Liver (tissue), 8 donors: ENCODE measurements at regions not wholly inside any gene's neighbourhood (a gene's known extent, or its start where the extent isn't known, plus 50 kb on each side); places are given as distances from the start of the nearest gene placed in this dataset.

Experiments used
- DNase-seq: peaks from one replicate; pipeline ENCODE4 v3.0.0-alpha.2; 2017; ENCODE audit warnings: low spot score
- H3K27ac ChIP-seq, 2 donors: one replicate each; pipeline ENCODE4 v1.7.0; 2013; ENCODE audit warnings: inconsistent platforms in 2 of 2, low read length in 2 of 2, control low read depth in 1 of 2, low read depth in 1 of 2, mild to moderate bottlenecking in 1 of 2
- H3K27me3 ChIP-seq, 4 donors: one replicate each; pipeline versions ENCODE4 v1.6.1 to v1.7.0; 2013; ENCODE audit warnings: low read length in 3 of 4, inconsistent platforms in 1 of 4, mild to moderate bottlenecking in 1 of 4, moderate library complexity in 1 of 4; ENCODE audit not compliant: control insufficient read depth in 4 of 4, insufficient read depth in 4 of 4
- H3K36me3 ChIP-seq, 4 donors: one replicate each; pipeline versions ENCODE4 v1.6.1 to v1.7.0; 2013; ENCODE audit warnings: low read length in 3 of 4, mild to moderate bottlenecking in 3 of 4, low read depth in 1 of 4, moderate library complexity in 1 of 4; ENCODE audit not compliant: control insufficient read depth in 4 of 4, insufficient read depth in 3 of 4
- H3K4me1 ChIP-seq, 4 donors: one replicate each; pipeline versions ENCODE4 v1.6.1 to v1.7.0; 2013; ENCODE audit warnings: low read length in 3 of 4, mild to moderate bottlenecking in 3 of 4, moderate library complexity in 1 of 4; ENCODE audit not compliant: control insufficient read depth in 4 of 4, insufficient read depth in 4 of 4
- H3K4me3 ChIP-seq, 3 donors: one replicate each; pipeline versions ENCODE4 v1.6.1 to v1.7.0; 2013; ENCODE audit warnings: low read length in 3 of 3, control low read depth in 1 of 3, low read depth in 1 of 3, mild to moderate bottlenecking in 1 of 3
- H3K9ac ChIP-seq, 2 donors: one replicate each; pipeline ENCODE4 v1.7.0; 2013; ENCODE audit warnings: low read length in 2 of 2, mild to moderate bottlenecking in 2 of 2, moderate library complexity in 2 of 2, control low read depth in 1 of 2, low read depth in 1 of 2
- H3K9me3 ChIP-seq, 4 donors: one replicate each; pipeline versions ENCODE4 v1.6.1 to v1.7.0; 2013; ENCODE audit warnings: low read length in 3 of 4; ENCODE audit not compliant: control insufficient read depth in 4 of 4
- ATF3 ChIP-seq: IDR thresholded peaks from 2 replicates; pipeline ENCODE4 v1.6.1; 2016; ENCODE audit warnings: antibody characterized with exemption
- CTCF ChIP-seq: fragments of 150-350 bp; IDR thresholded peaks from 2 replicates; pipeline ENCODE4 v1.5.1; 2017; ENCODE audit warnings: improper control_type of control experiment, low read depth, low read length; ENCODE audit not compliant: missing input control
- EGR1 ChIP-seq, 2 donors: IDR thresholded peaks; 2 replicates each; pipeline ENCODE4 v1.6.1; 2016 to 2018; ENCODE audit warnings: antibody characterized with exemption in 2 of 2, low read depth in 2 of 2
- FOXA1 ChIP-seq: IDR thresholded peaks from 2 replicates; pipeline ENCODE4 v1.6.1; 2016; ENCODE audit warnings: antibody characterized with exemption
- FOXA2 ChIP-seq: IDR thresholded peaks from 2 replicates; pipeline ENCODE4 v1.6.1; 2016; ENCODE audit warnings: antibody characterized with exemption
- GABPA ChIP-seq, 2 donors: IDR thresholded peaks in 1 of 2; conservative IDR thresholded peaks in 1 of 2; 2 replicates each; pipeline ENCODE4 v1.6.1; 2016; ENCODE audit warnings: antibody characterized with exemption in 2 of 2, mild to moderate bottlenecking in 1 of 2, moderate library complexity in 1 of 2
- HNF4A ChIP-seq, 2 donors: conservative IDR thresholded peaks; 2 replicates each; pipeline ENCODE4 v1.6.1; 2016; ENCODE audit warnings: antibody characterized with exemption in 2 of 2, mild to moderate bottlenecking in 2 of 2
- HNF4G ChIP-seq: IDR thresholded peaks from 2 replicates; pipeline ENCODE4 v1.6.1; 2016; ENCODE audit warnings: antibody characterized with exemption
- JUND ChIP-seq, 2 donors: IDR thresholded peaks; 2 replicates each; pipeline ENCODE4 v1.6.1; 2016; ENCODE audit warnings: antibody characterized with exemption in 2 of 2
- MAX ChIP-seq: IDR thresholded peaks from 2 replicates; pipeline ENCODE4 v1.6.1; 2016; ENCODE audit warnings: antibody characterized with exemption
- NR2F2 ChIP-seq: IDR thresholded peaks from 2 replicates; pipeline ENCODE4 v1.6.1; 2016; ENCODE audit warnings: antibody characterized with exemption
- RAD21 ChIP-seq, 2 donors: IDR thresholded peaks; 2 replicates each; pipeline ENCODE4 v1.6.1; 2016; ENCODE audit warnings: antibody characterized with exemption in 2 of 2, mild to moderate bottlenecking in 2 of 2
- RXRA ChIP-seq, 2 donors: IDR thresholded peaks; 2 replicates each; pipeline ENCODE4 v1.6.1; 2017 to 2018; ENCODE audit warnings: antibody characterized with exemption in 2 of 2, mild to moderate bottlenecking in 1 of 2
- SP1 ChIP-seq: IDR thresholded peaks from 2 replicates; pipeline ENCODE4 v1.6.1; 2018; ENCODE audit warnings: antibody characterized with exemption, mild to moderate bottlenecking
- TAF1 ChIP-seq: conservative IDR thresholded peaks from 2 replicates; pipeline ENCODE4 v1.6.1; 2016; ENCODE audit warnings: antibody characterized with exemption, mild to moderate bottlenecking
- YY1 ChIP-seq: IDR thresholded peaks from 2 replicates; pipeline ENCODE4 v1.6.1; 2016; ENCODE audit warnings: antibody characterized with exemption, mild to moderate bottlenecking
- ZBTB33 ChIP-seq: IDR thresholded peaks from 2 replicates; pipeline ENCODE4 v1.6.1; 2016; ENCODE audit warnings: antibody characterized with exemption
- WGBS: extraction: QIAGEN DNeasy Blood & Tissue Kit; methylation state at CpG from one replicate; pipeline ENCODE4 v1.1.7; 2013; 5-methylcytosine and 5-hydroxymethylcytosine counted together
- TF ChIP-seq, protein P1 (sequence below): IDR thresholded peaks from 2 replicates; pipeline ENCODE4 v1.6.1; 2016; ENCODE audit warnings: antibody characterized with exemption, mild to moderate bottlenecking
- donor health status: healthy.
- donor health status: healthy.
- donor health status: healthy.
- donor health status: healthy.
- donor health status: healthy.

- 88% methylated on average over 3 of the region's 3 CpGs for WGBS
- peaks cover 0 to 7% (median 1%) of the 10 kb centered on the region in 4 donors for H3K9me3 ChIP-seq
- H3K4me1 ChIP-seq: no peaks in the 10 kb centered on the region
- H3K4me3 ChIP-seq: no peak overlapping the region
- TF ChIP-seq, protein P1, sequence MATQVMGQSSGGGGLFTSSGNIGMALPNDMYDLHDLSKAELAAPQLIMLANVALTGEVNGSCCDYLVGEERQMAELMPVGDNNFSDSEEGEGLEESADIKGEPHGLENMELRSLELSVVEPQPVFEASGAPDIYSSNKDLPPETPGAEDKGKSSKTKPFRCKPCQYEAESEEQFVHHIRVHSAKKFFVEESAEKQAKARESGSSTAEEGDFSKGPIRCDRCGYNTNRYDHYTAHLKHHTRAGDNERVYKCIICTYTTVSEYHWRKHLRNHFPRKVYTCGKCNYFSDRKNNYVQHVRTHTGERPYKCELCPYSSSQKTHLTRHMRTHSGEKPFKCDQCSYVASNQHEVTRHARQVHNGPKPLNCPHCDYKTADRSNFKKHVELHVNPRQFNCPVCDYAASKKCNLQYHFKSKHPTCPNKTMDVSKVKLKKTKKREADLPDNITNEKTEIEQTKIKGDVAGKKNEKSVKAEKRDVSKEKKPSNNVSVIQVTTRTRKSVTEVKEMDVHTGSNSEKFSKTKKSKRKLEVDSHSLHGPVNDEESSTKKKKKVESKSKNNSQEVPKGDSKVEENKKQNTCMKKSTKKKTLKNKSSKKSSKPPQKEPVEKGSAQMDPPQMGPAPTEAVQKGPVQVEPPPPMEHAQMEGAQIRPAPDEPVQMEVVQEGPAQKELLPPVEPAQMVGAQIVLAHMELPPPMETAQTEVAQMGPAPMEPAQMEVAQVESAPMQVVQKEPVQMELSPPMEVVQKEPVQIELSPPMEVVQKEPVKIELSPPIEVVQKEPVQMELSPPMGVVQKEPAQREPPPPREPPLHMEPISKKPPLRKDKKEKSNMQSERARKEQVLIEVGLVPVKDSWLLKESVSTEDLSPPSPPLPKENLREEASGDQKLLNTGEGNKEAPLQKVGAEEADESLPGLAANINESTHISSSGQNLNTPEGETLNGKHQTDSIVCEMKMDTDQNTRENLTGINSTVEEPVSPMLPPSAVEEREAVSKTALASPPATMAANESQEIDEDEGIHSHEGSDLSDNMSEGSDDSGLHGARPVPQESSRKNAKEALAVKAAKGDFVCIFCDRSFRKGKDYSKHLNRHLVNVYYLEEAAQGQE: no peak
- TF ChIP-seq YY1 (no peak), JUND (IDR thresholded peaks at IDR 0.05) (no peak), HNF4G (no peak), NR2F2 (no peak), CTCF (no peak), EGR1 (IDR thresholded peaks at IDR 0.05; ENCODE audit: low read depth in 2 of 2) (no peak), FOXA2 (no peak), ATF3 (no peak), ZBTB33 (no peak), FOXA1 (no peak), MAX (no peak), GABPA (IDR thresholded peaks at IDR 0.05 in 1 of 2, conservative IDR thresholded peaks at IDR 0.05 in 1 of 2) (no peak), TAF1 (no peak), RXRA (IDR thresholded peaks at IDR 0.05) (no peak), RAD21 (IDR thresholded peaks at IDR 0.05) (no peak), SP1 (no peak)
- H3K36me3 ChIP-seq: no peaks in the 10 kb centered on the region
- no peak overlapping the region for H3K27ac ChIP-seq
- H3K27me3 ChIP-seq: no peaks in the 10 kb centered on the region
- no peak overlapping the region for H3K9ac ChIP-seq
- no peak for DNase-seq
Observed at GRCh38 chr2:111647359-111647758, 236.6 kb downstream of the ANAPC1 start.

DNA sequence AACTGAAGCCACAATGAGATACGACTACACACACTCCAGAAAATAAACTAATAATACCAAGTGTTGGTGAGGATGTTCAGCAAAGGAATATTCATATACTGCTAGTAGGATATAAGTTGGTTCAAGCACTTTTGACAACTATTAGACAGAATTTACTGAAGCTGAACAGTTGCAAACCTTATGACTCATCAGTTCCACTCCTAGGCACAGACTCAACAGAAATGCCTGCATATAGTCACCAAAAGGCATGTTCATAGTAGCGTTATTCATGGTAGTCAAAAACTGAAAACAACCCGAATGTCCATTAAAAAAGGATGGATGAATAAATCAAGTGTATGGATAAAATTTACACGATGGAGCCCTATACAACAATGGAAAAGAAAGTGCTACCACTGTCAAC, 232.0 kb downstream of the ANAPC1 start:
- Histone ChIP-seq H3K4me1 (no peaks in the 10 kb centered on the region), H3K4me3 (no peak overlapping the region), H3K36me3 (no peaks in the 10 kb centered on the region), H3K27ac (no peak overlapping the region), H3K9ac (no peak overlapping the region), H3K9me3 (peaks cover 0 to 5% (median 0%) of the 10 kb centered on the region in 4 donors), H3K27me3 (no peaks in the 10 kb centered on the region)
- no peak for DNase-seq
- no peak for TF ChIP-seq FOXA2
- no peak for TF ChIP-seq EGR1 (IDR thresholded peaks at IDR 0.05; ENCODE audit: low read depth in 2 of 2)
- TF ChIP-seq ATF3: no peak
- TF ChIP-seq SP1: no peak
- TF ChIP-seq YY1: no peak
- TF ChIP-seq TAF1: no peak
- TF ChIP-seq HNF4G: no peak
- no peak for TF ChIP-seq RXRA (IDR thresholded peaks at IDR 0.05)
- TF ChIP-seq HNF4A (conservative IDR thresholded peaks at IDR 0.05): no peak
- TF ChIP-seq GABPA (IDR thresholded peaks at IDR 0.05 in 1 of 2, conservative IDR thresholded peaks at IDR 0.05 in 1 of 2): no peak
- TF ChIP-seq CTCF: no peak
- no peak for TF ChIP-seq NR2F2
- TF ChIP-seq FOXA1: no peak
- no peak for TF ChIP-seq MAX
- WGBS: 93% methylated on average over 4 of the region's 4 CpGs
